ENCODE measurements at regions not wholly inside any gene's neighbourhood (a gene's known extent, or its start where the extent isn't known, plus 50 kb on each side); places are given as distances from the start of the nearest gene placed in this dataset.

DNA sequence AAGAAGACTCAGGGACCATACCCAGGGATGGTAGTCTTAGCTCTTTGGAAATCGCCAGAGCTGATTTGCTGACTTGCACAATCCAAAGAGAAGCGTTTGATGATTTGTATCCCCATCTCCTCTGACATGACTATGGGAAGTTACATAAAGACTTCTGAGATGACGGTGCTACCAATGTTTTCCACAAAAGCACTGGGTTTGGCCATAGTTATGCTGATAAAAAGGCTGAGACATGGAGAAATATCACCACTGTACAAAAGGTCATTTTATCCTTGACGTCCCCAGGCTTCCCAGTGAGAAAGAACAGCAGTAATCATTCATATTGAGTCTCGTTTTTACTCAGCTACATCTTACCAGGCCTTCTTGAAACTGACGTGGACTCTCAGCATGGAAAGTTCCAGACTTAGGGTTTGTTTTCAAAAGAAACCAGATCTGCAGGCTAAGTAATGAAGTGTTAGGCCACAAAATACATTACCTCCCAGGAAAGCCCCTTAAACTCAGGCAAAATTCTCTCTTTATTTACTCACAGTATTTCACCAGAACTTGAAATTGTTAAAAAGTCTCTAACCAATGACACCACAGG, 370.3 kb upstream of the JARID2 start:
- no peaks in the 10 kb centered on the region for H3K9me3 Mint-ChIP-seq
- H2AFZ ChIP-seq = no peak overlapping the region
- ATAC-seq = no peak
- H3K36me3 Mint-ChIP-seq (ENCODE audit: low read depth) = no peaks in the 10 kb centered on the region
- H3K79me2 ChIP-seq (replicated peaks; ENCODE audit: insufficient read depth) = no peaks in the 10 kb centered on the region
- no peaks in the 10 kb centered on the region for H4K20me1 ChIP-seq (replicated peaks; ENCODE audit: insufficient read depth)
- no peaks in the 10 kb centered on the region for H3F3A ChIP-seq (replicated peaks; ENCODE audit: low read depth)
- H3K4me3 Mint-ChIP-seq = no peak overlapping the region
- H3K4me2 ChIP-seq = no peak overlapping the region
- no peaks in the 10 kb centered on the region for H3K9me2 ChIP-seq (ENCODE audit: insufficient read depth)
- peaks cover 43% of the 10 kb centered on the region for H3K4me1 Mint-ChIP-seq
- peaks cover 14% of the 10 kb centered on the region for H3K4me1 ChIP-seq (ENCODE audit: insufficient read depth)
- no peak for TF ChIP-seq CTCF (conservative IDR thresholded peaks at IDR 0.05; ENCODE audit: low read depth in 2 of 2)
- TF ChIP-seq, protein P1, sequence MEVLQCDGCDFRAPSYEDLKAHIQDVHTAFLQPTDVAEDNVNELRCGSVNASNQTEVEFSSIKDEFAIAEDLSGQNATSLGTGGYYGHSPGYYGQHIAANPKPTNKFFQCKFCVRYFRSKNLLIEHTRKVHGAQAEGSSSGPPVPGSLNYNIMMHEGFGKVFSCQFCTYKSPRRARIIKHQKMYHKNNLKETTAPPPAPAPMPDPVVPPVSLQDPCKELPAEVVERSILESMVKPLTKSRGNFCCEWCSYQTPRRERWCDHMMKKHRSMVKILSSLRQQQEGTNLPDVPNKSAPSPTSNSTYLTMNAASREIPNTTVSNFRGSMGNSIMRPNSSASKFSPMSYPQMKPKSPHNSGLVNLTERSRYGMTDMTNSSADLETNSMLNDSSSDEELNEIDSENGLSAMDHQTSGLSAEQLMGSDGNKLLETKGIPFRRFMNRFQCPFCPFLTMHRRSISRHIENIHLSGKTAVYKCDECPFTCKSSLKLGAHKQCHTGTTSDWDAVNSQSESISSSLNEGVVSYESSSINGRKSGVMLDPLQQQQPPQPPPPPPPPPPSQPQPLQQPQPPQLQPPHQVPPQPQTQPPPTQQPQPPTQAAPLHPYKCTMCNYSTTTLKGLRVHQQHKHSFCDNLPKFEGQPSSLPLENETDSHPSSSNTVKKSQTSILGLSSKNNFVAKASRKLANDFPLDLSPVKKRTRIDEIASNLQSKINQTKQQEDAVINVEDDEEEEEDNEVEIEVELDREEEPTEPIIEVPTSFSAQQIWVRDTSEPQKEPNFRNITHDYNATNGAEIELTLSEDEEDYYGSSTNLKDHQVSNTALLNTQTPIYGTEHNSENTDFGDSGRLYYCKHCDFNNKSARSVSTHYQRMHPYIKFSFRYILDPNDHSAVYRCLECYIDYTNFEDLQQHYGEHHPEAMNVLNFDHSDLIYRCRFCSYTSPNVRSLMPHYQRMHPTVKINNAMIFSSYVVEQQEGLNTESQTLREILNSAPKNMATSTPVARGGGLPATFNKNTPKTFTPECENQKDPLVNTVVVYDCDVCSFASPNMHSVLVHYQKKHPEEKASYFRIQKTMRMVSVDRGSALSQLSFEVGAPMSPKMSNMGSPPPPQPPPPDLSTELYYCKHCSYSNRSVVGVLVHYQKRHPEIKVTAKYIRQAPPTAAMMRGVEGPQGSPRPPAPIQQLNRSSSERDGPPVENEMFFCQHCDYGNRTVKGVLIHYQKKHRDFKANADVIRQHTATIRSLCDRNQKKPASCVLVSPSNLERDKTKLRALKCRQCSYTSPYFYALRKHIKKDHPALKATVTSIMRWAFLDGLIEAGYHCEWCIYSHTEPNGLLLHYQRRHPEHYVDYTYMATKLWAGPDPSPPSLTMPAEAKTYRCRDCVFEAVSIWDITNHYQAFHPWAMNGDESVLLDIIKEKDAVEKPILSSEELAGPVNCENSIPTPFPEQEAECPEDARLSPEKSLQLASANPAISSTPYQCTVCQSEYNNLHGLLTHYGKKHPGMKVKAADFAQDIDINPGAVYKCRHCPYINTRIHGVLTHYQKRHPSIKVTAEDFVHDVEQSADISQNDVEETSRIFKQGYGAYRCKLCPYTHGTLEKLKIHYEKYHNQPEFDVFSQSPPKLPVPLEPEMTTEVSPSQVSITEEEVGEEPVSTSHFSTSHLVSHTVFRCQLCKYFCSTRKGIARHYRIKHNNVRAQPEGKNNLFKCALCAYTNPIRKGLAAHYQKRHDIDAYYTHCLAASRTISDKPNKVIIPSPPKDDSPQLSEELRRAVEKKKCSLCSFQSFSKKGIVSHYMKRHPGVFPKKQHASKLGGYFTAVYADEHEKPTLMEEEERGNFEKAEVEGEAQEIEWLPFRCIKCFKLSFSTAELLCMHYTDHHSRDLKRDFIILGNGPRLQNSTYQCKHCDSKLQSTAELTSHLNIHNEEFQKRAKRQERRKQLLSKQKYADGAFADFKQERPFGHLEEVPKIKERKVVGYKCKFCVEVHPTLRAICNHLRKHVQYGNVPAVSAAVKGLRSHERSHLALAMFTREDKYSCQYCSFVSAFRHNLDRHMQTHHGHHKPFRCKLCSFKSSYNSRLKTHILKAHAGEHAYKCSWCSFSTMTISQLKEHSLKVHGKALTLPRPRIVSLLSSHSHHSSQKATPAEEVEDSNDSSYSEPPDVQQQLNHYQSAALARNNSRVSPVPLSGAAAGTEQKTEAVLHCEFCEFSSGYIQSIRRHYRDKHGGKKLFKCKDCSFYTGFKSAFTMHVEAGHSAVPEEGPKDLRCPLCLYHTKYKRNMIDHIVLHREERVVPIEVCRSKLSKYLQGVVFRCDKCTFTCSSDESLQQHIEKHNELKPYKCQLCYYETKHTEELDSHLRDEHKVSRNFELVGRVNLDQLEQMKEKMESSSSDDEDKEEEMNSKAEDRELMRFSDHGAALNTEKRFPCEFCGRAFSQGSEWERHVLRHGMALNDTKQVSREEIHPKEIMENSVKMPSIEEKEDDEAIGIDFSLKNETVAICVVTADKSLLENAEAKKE (CRISPR knock-in tag; IDR thresholded peaks at IDR 0.05) = no peak
- TF ChIP-seq STAT1 (IDR thresholded peaks at IDR 0.05; ENCODE audit: unreplicated experiment) = no peak
- TF ChIP-seq ZNF114 (CRISPR knock-in tag; IDR thresholded peaks at IDR 0.05) = no peak
- TF ChIP-seq EZH2 (IDR thresholded peaks at IDR 0.05; ENCODE audit: low read depth, unreplicated experiment) = no peak
- TF ChIP-seq CREB1 (CRISPR knock-in tag; IDR thresholded peaks at IDR 0.05; ENCODE audit: low read depth) = no peak
- H3K27me3 Mint-ChIP-seq (ENCODE audit: insufficient read depth, low read depth, poor library complexity) = peaks cover 7% of the 10 kb centered on the region
- no peak overlapping the region for H3K4me3 ChIP-seq
- no peak for DNase-seq (ENCODE audit: low spot score)
- no peak overlapping the region for H3K27ac ChIP-seq (ENCODE audit: low read depth)
- no peaks in the 10 kb centered on the region for H3K36me3 ChIP-seq (ENCODE audit: insufficient read depth)
- H3K27me3 ChIP-seq (ENCODE audit: insufficient read depth) = no peaks in the 10 kb centered on the region
- H3K27ac Mint-ChIP-seq = no peak overlapping the region
